Dendritic cell treated with granulocyte-macrophage colony-stimulating factor and Interleukin-4, amounts not matched to agents 40 ng/mL and 50 ng/mL, for 4 days (primary cell): ENCODE measurements at regions not wholly inside any gene's neighbourhood (a gene's known extent, or its start where the extent isn't known, plus 50 kb on each side); places are given as distances from the start of the nearest gene placed in this dataset.

Experiments used
- H3K27ac Mint-ChIP-seq: one replicate; pipeline ENCODE4 v1.8.0; 2022; ENCODE audit warnings: mild to moderate bottlenecking, mixed read lengths
- H3K27me3 Mint-ChIP-seq: one replicate; pipeline ENCODE4 v1.8.0; 2022; ENCODE audit warnings: mild to moderate bottlenecking, mixed read lengths
- H3K36me3 Mint-ChIP-seq: one replicate; pipeline ENCODE4 v1.8.0; 2022; ENCODE audit warnings: low read depth, mixed read lengths
- H3K4me1 Mint-ChIP-seq: one replicate; pipeline ENCODE4 v1.8.0; 2022; ENCODE audit warnings: low read depth, mixed read lengths
- H3K4me3 Mint-ChIP-seq: one replicate; pipeline ENCODE4 v1.8.0; 2022; ENCODE audit warnings: mild to moderate bottlenecking, moderate library complexity, mixed read lengths
- H3K9me3 Mint-ChIP-seq: one replicate; pipeline ENCODE4 v1.8.0; 2022; ENCODE audit warnings: mixed read lengths
- intact Hi-C: fragments of 100-400 bp; cut with micrococcal nuclease; formaldehyde crosslinking; loops from one replicate; pipeline ENCODE4 v1.15.0; 2022

GRCh38 chr4:17273047-17273446 is 238.8 kb downstream of the QDPR start:
- intact Hi-C loops = no loop called here
- H3K9me3 Mint-ChIP-seq = no peaks in the 10 kb centered on the region
- no peaks in the 10 kb centered on the region for H3K4me1 Mint-ChIP-seq
- H3K4me3 Mint-ChIP-seq = no peak overlapping the region
- no peaks in the 10 kb centered on the region for H3K27me3 Mint-ChIP-seq
- no peak overlapping the region for H3K27ac Mint-ChIP-seq
- no peaks in the 10 kb centered on the region for H3K36me3 Mint-ChIP-seq

GRCh38 chr4:17272154-17272553 is 239.7 kb downstream of the QDPR start:
- Mint-ChIP-seq H3K36me3 (no peaks in the 10 kb centered on the region), H3K27ac (no peak overlapping the region), H3K4me1 (no peaks in the 10 kb centered on the region), H3K9me3 (no peaks in the 10 kb centered on the region), H3K4me3 (no peak overlapping the region), H3K27me3 (no peaks in the 10 kb centered on the region)
- intact Hi-C loops = no loop called here

- H3K9me3 Mint-ChIP-seq = peaks cover 9% of the 10 kb centered on the region
- H3K36me3 Mint-ChIP-seq = no peaks in the 10 kb centered on the region
- no peak overlapping the region for H3K4me3 Mint-ChIP-seq
- no peak overlapping the region for H3K27ac Mint-ChIP-seq
- no peaks in the 10 kb centered on the region for H3K27me3 Mint-ChIP-seq
- intact Hi-C loops = no loop called here
- no peaks in the 10 kb centered on the region for H3K4me1 Mint-ChIP-seq
Observed at GRCh38 chr4:17265653-17266052, 246.2 kb downstream of the QDPR start.

GRCh38 chr4:17265139-17265538 is 246.8 kb downstream of the QDPR start:
- H3K4me3 Mint-ChIP-seq = no peak overlapping the region
- no peak overlapping the region for H3K27ac Mint-ChIP-seq
- H3K27me3 Mint-ChIP-seq = no peaks in the 10 kb centered on the region
- H3K4me1 Mint-ChIP-seq = no peaks in the 10 kb centered on the region
- no peaks in the 10 kb centered on the region for H3K36me3 Mint-ChIP-seq
- H3K9me3 Mint-ChIP-seq = peaks cover 15% of the 10 kb centered on the region
- intact Hi-C loops = no loop called here

- H3K27ac Mint-ChIP-seq = no peak overlapping the region
- H3K4me3 Mint-ChIP-seq = no peak overlapping the region
Observed at GRCh38 chr4:17260166-17260907, 251.6 kb downstream of the QDPR start.

GRCh38 chr4:17258106-17258505 is 253.8 kb downstream of the QDPR start:
- Mint-ChIP-seq H3K36me3 (no peaks in the 10 kb centered on the region), H3K9me3 (peaks cover 17% of the 10 kb centered on the region)
- intact Hi-C loops = no loop called here

More at GRCh38 chr4:17260166-17260907, 251.6 kb downstream of the QDPR start:
- Mint-ChIP-seq H3K4me1 (no peaks in the 10 kb centered on the region), H3K9me3 (peaks cover 17% of the 10 kb centered on the region), H3K27me3 (no peaks in the 10 kb centered on the region), H3K36me3 (no peaks in the 10 kb centered on the region)
- intact Hi-C loops = no loop called here

GRCh38 chr4:17252131-17252530 is 259.8 kb downstream of the QDPR start:
- Mint-ChIP-seq H3K4me3 (no peak overlapping the region), H3K27ac (no peak overlapping the region), H3K4me1 (no peaks in the 10 kb centered on the region), H3K27me3 (no peaks in the 10 kb centered on the region), H3K36me3 (no peaks in the 10 kb centered on the region), H3K9me3 (no peaks in the 10 kb centered on the region)
- intact Hi-C loops = no loop called here

More at GRCh38 chr4:17258106-17258505, 253.8 kb downstream of the QDPR start:
- H3K4me3 Mint-ChIP-seq = no peak overlapping the region
- no peaks in the 10 kb centered on the region for H3K27me3 Mint-ChIP-seq
- no peaks in the 10 kb centered on the region for H3K4me1 Mint-ChIP-seq
- H3K27ac Mint-ChIP-seq = no peak overlapping the region

- no peaks in the 10 kb centered on the region for H3K27me3 Mint-ChIP-seq
Observed at GRCh38 chr4:17251101-17251500, 260.8 kb downstream of the QDPR start.

GRCh38 chr4:17250591-17250990 is 261.3 kb downstream of the QDPR start:
- no peaks in the 10 kb centered on the region for H3K27me3 Mint-ChIP-seq
- H3K9me3 Mint-ChIP-seq = no peaks in the 10 kb centered on the region
- no peak overlapping the region for H3K27ac Mint-ChIP-seq
- no peak overlapping the region for H3K4me3 Mint-ChIP-seq
- H3K4me1 Mint-ChIP-seq = no peaks in the 10 kb centered on the region
- intact Hi-C loops = no loop called here
- no peaks in the 10 kb centered on the region for H3K36me3 Mint-ChIP-seq

More at GRCh38 chr4:17251101-17251500, 260.8 kb downstream of the QDPR start:
- H3K27ac Mint-ChIP-seq = no peak overlapping the region
- no peaks in the 10 kb centered on the region for H3K9me3 Mint-ChIP-seq
- no peak overlapping the region for H3K4me3 Mint-ChIP-seq
- intact Hi-C loops = no loop called here
- no peaks in the 10 kb centered on the region for H3K4me1 Mint-ChIP-seq
- H3K36me3 Mint-ChIP-seq = no peaks in the 10 kb centered on the region

- Mint-ChIP-seq H3K27ac (no peak overlapping the region), H3K4me3 (no peak overlapping the region), H3K36me3 (no peaks in the 10 kb centered on the region), H3K9me3 (no peaks in the 10 kb centered on the region), H3K4me1 (no peaks in the 10 kb centered on the region), H3K27me3 (no peaks in the 10 kb centered on the region)
- intact Hi-C loops = no loop called here
Observed at GRCh38 chr4:17246656-17247055, 265.2 kb downstream of the QDPR start.

GRCh38 chr4:17241835-17242234 is 270.1 kb downstream of the QDPR start:
- H3K4me1 Mint-ChIP-seq = no peaks in the 10 kb centered on the region

GRCh38 chr4:17238633-17239032 is 273.3 kb downstream of the QDPR start:
- intact Hi-C loops = no loop called here
- Mint-ChIP-seq H3K4me3 (no peak overlapping the region), H3K4me1 (no peaks in the 10 kb centered on the region), H3K27ac (no peak overlapping the region), H3K36me3 (no peaks in the 10 kb centered on the region), H3K27me3 (no peaks in the 10 kb centered on the region), H3K9me3 (no peaks in the 10 kb centered on the region)

More at GRCh38 chr4:17241835-17242234, 270.1 kb downstream of the QDPR start:
- intact Hi-C loops = no loop called here
- H3K9me3 Mint-ChIP-seq = no peaks in the 10 kb centered on the region
- no peaks in the 10 kb centered on the region for H3K36me3 Mint-ChIP-seq
- no peak overlapping the region for H3K27ac Mint-ChIP-seq
- H3K4me3 Mint-ChIP-seq = no peak overlapping the region
- H3K27me3 Mint-ChIP-seq = no peaks in the 10 kb centered on the region

- Mint-ChIP-seq H3K36me3 (no peaks in the 10 kb centered on the region), H3K4me3 (no peak overlapping the region), H3K9me3 (no peaks in the 10 kb centered on the region), H3K27me3 (no peaks in the 10 kb centered on the region), H3K27ac (no peak overlapping the region), H3K4me1 (no peaks in the 10 kb centered on the region)
- intact Hi-C loops = no loop called here
Observed at GRCh38 chr4:17236686-17237085, 275.2 kb downstream of the QDPR start.

- Mint-ChIP-seq H3K4me1 (no peaks in the 10 kb centered on the region), H3K9me3 (no peaks in the 10 kb centered on the region), H3K36me3 (no peaks in the 10 kb centered on the region), H3K27ac (no peak overlapping the region), H3K27me3 (no peaks in the 10 kb centered on the region), H3K4me3 (no peak overlapping the region)
- intact Hi-C loops = no loop called here
Observed at GRCh38 chr4:17234678-17235077, 277.2 kb downstream of the QDPR start.
